AG04449 (cell line): ENCODE measurements at regions not wholly inside any gene's neighbourhood (a gene's known extent, or its start where the extent isn't known, plus 50 kb on each side); places are given as distances from the start of the nearest gene placed in this dataset.
"Not testable (repeated sequence)": the region's sequence is repeated elsewhere in the genome, so short reads cannot be mapped to it uniquely, and the experiment has no call there.

Source experiments
- CTCF ChIA-PET: fragments of 350-600 bp; formaldehyde crosslinking; extraction: SDS; loops from one replicate; lab custom pipeline; 2021; ENCODE audit warnings: antibody characterized with exemption; lab: Yijun Ruan, JAX
- POLR2A ChIA-PET: fragments of 400-600, 350-600 bp; formaldehyde crosslinking; extraction: SDS; loops from one replicate; lab custom pipeline; 2020; ENCODE audit warnings: antibody characterized with exemption, inconsistent platforms; lab: Yijun Ruan, JAX
- DNase-seq: peaks from one replicate; pipeline ENCODE4 v3.0.0-alpha.2; 2010; ENCODE audit warnings: low read depth, low spot score
- H3K4me3 ChIP-seq: 2 replicates; pipeline ENCODE4 v1.5.1; 2011; ENCODE audit warnings: low read depth, mild to moderate bottlenecking, control low read depth, low read length
- CTCF ChIP-seq: IDR thresholded peaks from one replicate; pipeline ENCODE4 v1.5.1; 2011; ENCODE audit warnings: mild to moderate bottlenecking, moderate library complexity, low read length, control low read depth, inconsistent platforms; ENCODE audit not compliant: insufficient read depth; ENCODE audit errors: missing control alignments

DNA sequence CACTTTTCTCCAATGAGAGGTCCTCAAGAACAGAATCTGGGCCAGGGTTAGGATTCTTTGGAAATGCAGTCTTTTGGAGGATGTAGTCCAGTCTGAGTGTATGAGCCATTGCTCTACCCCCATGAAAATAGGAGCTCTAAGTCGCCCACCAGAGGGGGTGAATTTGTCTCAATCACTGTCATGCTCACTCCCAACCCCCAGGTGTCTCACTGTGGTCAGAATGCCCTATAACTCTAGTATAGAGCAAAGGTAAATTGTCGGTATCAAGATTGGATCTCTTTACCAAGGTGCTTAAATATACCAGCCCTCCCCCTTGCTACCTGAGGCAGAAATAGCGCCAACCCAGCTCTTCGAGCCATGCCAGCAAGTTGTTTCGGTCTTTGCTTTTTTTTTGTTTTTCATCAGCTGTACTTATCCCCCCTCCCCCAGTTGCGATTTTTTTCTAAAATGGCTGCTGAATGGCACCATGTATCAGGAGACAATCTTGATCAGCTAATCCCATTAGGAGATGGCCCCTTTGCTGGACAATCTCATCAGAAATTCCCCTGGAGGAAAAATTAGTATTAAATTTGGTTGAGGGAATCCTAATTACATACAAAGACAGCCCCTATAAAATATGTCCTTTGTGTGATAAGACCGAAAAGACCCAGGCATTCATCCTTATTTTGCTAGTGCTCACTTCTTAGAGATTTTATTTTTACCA is 130.7 kb downstream of the EBLN2 start:
- ChIA-PET POLR2A (no interaction called here), CTCF (no interaction called here)
- DNase-seq = no peak
- no peak overlapping the region for H3K4me3 ChIP-seq
- no peak for TF ChIP-seq CTCF

DNA sequence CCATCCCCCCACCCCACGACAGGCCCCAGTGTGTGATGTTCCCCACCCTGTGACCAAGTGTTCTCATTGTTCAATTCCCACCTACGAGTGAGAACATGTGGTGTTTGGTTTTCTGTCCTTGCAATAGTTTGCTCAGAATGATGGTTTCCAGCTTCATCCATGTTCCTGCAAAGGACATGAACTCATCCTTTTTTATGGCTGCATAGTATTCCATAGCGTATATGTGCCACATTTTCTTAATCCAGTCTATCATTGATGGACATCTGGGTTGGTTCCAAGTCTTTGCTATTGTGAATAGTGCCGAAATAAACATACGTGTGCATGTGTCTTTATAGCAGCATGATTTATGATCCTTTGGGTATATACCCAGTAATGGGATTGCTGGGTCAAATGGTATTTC is 132.5 kb downstream of the EBLN2 start:
- CTCF ChIA-PET, H3K4me3 ChIP-seq, POLR2A ChIA-PET, DNase-seq: not testable (repeated sequence)

GRCh38 chr3:73197187-73197586 is 135.7 kb downstream of the EBLN2 start:
- H3K4me3 ChIP-seq = no peak overlapping the region
- ChIA-PET CTCF (no interaction called here), POLR2A (no interaction called here)
- DNase-seq = no peak
- no peak for TF ChIP-seq CTCF

DNA sequence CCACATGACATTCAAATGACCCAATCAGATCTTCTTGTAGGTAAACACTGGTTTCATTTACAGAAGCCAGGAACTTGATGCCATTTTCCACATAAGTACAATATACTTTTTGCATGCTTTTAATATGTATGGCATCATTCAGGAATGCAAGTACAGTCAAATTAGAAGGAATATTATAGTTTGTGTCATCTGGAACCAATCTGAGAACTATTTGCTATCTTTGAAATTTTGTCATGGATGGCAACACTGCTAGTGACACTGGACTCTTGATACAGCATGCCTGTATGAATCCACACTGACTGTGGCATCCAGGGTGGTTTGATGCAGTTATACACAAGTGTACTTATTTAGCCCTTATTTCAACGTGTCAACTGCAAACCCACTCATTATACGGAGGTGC is 141.6 kb downstream of the EBLN2 start:
- ChIA-PET CTCF (no interaction called here), POLR2A (no interaction called here)
- H3K4me3 ChIP-seq = no peak overlapping the region
- no peak for DNase-seq
- TF ChIP-seq CTCF = no peak

- H3K4me3 ChIP-seq = no peak overlapping the region
- DNase-seq = no peak
- ChIA-PET POLR2A (no interaction called here), CTCF (no interaction called here)
- no peak for TF ChIP-seq CTCF
Measured at GRCh38 chr3:73203633-73204032, 142.2 kb downstream of the EBLN2 start.

DNA sequence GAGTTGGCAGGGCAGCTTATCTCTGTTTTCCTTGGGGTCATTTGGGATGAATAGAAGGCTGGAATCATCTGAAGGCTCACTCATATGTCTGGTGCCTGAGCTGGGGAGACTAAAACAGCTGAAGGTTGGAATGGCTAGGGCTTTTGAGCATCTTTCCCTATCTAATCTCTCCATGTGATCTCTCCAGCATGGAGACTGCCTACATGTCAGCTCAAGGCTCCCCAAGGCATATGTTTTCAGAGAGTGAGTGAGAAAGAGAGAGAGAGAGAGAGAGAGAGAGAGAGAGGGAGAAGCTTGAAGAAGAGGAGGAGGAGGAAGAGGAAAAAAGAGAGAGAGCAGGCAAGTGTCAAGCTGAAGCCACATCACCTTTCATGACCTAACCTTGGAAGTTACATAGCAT is 143.4 kb downstream of the EBLN2 start:
- no peak overlapping the region for H3K4me3 ChIP-seq
- POLR2A ChIA-PET = no interaction called here
- DNase-seq = no peak
- CTCF ChIA-PET = no interaction called here
- TF ChIP-seq CTCF = no peak

- ChIA-PET POLR2A (no interaction called here), CTCF (no interaction called here)
- no peak for DNase-seq
- no peak for TF ChIP-seq CTCF
- no peak overlapping the region for H3K4me3 ChIP-seq
Measured at GRCh38 chr3:73206030-73206429, 144.6 kb downstream of the EBLN2 start.
